ENCODE measurements at regions not wholly inside any gene's neighbourhood (a gene's known extent, or its start where the extent isn't known, plus 50 kb on each side); places are given as distances from the start of the nearest gene placed in this dataset.

DNA sequence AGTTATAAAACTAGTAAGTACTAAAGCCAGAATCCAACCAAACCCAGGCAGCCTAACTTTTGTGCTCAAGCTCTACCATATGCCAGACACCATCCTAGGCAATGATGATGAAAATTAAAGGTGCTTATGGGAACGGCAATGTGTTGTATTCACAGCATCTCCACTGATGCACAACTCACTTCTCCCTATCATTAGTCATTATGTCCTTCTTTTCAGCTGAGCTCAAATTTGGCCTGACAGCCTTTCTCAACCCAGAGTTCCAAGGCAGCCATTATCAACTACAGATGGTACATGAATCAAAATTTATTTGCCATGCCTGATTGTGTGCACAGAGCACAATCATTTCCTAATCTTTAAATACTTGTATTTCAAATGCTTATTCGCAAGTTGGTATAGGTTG, 121.6 kb upstream of the TNPO1 start:
- TF ChIP-seq, protein P1, sequence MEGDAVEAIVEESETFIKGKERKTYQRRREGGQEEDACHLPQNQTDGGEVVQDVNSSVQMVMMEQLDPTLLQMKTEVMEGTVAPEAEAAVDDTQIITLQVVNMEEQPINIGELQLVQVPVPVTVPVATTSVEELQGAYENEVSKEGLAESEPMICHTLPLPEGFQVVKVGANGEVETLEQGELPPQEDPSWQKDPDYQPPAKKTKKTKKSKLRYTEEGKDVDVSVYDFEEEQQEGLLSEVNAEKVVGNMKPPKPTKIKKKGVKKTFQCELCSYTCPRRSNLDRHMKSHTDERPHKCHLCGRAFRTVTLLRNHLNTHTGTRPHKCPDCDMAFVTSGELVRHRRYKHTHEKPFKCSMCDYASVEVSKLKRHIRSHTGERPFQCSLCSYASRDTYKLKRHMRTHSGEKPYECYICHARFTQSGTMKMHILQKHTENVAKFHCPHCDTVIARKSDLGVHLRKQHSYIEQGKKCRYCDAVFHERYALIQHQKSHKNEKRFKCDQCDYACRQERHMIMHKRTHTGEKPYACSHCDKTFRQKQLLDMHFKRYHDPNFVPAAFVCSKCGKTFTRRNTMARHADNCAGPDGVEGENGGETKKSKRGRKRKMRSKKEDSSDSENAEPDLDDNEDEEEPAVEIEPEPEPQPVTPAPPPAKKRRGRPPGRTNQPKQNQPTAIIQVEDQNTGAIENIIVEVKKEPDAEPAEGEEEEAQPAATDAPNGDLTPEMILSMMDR (IDR thresholded peaks at IDR 0.05): no peak
- TF ChIP-seq POLR2AphosphoS5 (IDR thresholded peaks at IDR 0.05) (no peak), POLR2A (IDR thresholded peaks at IDR 0.05) (no peak)
